DOHH2 (cell line): ENCODE measurements at regions not wholly inside any gene's neighbourhood (a gene's known extent, or its start where the extent isn't known, plus 50 kb on each side); places are given as distances from the start of the nearest gene placed in this dataset.
"Not testable (repeated sequence)": the region's sequence is repeated elsewhere in the genome, so short reads cannot be mapped to it uniquely, and the experiment has no call there.

Experiments used
- H3F3A ChIP-seq: fragments of 200-600 bp; sonication (generic), shearing (Covaris generic); 2 replicates; pipeline ENCODE4 v1.6.0; 2016; ENCODE audit warnings: antibody characterized with exemption, mild to moderate bottlenecking; ENCODE audit not compliant: control insufficient read depth, insufficient read depth
- H3K27ac ChIP-seq: fragments of 200-600 bp; sonication (generic); 2 replicates; pipeline ENCODE4 v1.5.1; 2014; ENCODE audit warnings: low read depth, mild to moderate bottlenecking, low read length, moderate library complexity
- H3K27me3 ChIP-seq: fragments of 200-600 bp; sonication (generic); 2 replicates; pipeline ENCODE4 v1.6.1; 2014; ENCODE audit warnings: mild to moderate bottlenecking, low read length, mixed read lengths; ENCODE audit not compliant: control insufficient read depth
- H3K36me3 ChIP-seq: fragments of 200-600 bp; sonication (generic); 2 replicates; pipeline ENCODE4 v1.6.1; 2014; ENCODE audit warnings: mild to moderate bottlenecking, low read length, moderate library complexity, mixed read lengths; ENCODE audit not compliant: control insufficient read depth
- H3K4me1 ChIP-seq: fragments of 200-600 bp; sonication (generic); 2 replicates; pipeline ENCODE4 v1.6.1; 2014; ENCODE audit warnings: mild to moderate bottlenecking, low read length, mixed read lengths; ENCODE audit not compliant: control insufficient read depth
- H3K4me2 ChIP-seq: fragments of 200-600 bp; sonication (generic); 2 replicates; pipeline ENCODE4 v1.6.0; 2014; ENCODE audit warnings: mild to moderate bottlenecking, low read length, moderate library complexity
- H3K4me3 ChIP-seq: fragments of 200-600 bp; sonication (generic); 2 replicates; pipeline ENCODE4 v1.5.1; 2014; ENCODE audit warnings: mild to moderate bottlenecking, low read length, mixed read lengths
- H3K79me2 ChIP-seq: fragments of 200-600 bp; sonication (generic); 2 replicates; pipeline ENCODE4 v1.6.1; 2014; ENCODE audit warnings: mild to moderate bottlenecking, low read length, mixed read lengths; ENCODE audit not compliant: control insufficient read depth
- H3K9me2 ChIP-seq: fragments of 200-600 bp; sonication (generic); replicated peaks from 2 replicates; pipeline ENCODE4 v1.6.1; 2014; ENCODE audit warnings: mild to moderate bottlenecking, low read length, mixed read lengths; ENCODE audit not compliant: control insufficient read depth
- H3K9me3 ChIP-seq: fragments of 200-600 bp; sonication (generic); 2 replicates; pipeline ENCODE4 v1.6.1; 2014; ENCODE audit warnings: antibody characterized with exemption, low read length, mixed read lengths; ENCODE audit not compliant: control insufficient read depth, insufficient read depth
- H4K20me1 ChIP-seq: fragments of 200-600 bp; sonication (generic); 2 replicates; pipeline ENCODE4 v1.6.0; 2014; ENCODE audit warnings: low read depth, mild to moderate bottlenecking, antibody characterized with exemption, low read length, moderate library complexity; ENCODE audit not compliant: control insufficient read depth, insufficient read depth
- CTCF ChIP-seq: fragments of 200-600 bp; sonication (generic); IDR thresholded peaks from one replicate; pipeline ENCODE4 v1.5.1; 2014; ENCODE audit warnings: antibody characterized with exemption, mild to moderate bottlenecking, low read depth, low read length; ENCODE audit not compliant: poor library complexity, severe bottlenecking
- EZH2phosphoT487 ChIP-seq: fragments of 200-600 bp; sonication (generic); IDR thresholded peaks from 2 replicates; pipeline ENCODE4 v1.6.1; 2017; ENCODE audit warnings: borderline replicate concordance, mild to moderate bottlenecking, antibody characterized with exemption, low read length, moderate library complexity, mixed read lengths

DNA sequence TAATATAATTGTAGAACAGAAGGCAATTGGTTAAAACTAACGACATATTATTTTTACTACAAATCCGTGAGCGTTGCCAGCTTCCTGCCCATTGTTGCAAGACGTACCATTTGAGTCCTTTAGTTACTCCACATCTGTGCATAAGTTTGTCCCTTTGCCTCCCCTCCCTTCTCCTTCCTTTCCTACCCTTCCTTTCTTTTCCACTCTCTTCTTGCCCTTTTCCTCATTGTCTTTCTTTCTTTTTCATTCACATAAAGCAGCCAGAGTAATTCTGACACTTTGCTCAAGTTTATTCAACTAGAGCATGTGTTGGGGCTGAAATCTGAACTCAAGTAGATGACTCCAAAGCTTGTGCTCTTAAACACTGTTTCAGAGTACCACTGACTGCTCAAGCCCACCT, 239.1 kb downstream of the FOXG1 start:
- no peaks in the 10 kb centered on the region for H3K9me3 ChIP-seq
- no peak overlapping the region for H3K27ac ChIP-seq
- H3F3A ChIP-seq: no peaks in the 10 kb centered on the region
- no peaks in the 10 kb centered on the region for H3K27me3 ChIP-seq
- no peak overlapping the region for H3K4me3 ChIP-seq
- no peaks in the 10 kb centered on the region for H3K79me2 ChIP-seq
- TF ChIP-seq EZH2phosphoT487 (no peak), CTCF (no peak)
- no peaks in the 10 kb centered on the region for H3K4me1 ChIP-seq
- H3K9me2 ChIP-seq: no peaks in the 10 kb centered on the region
- H3K36me3 ChIP-seq: no peaks in the 10 kb centered on the region
- H3K4me2 ChIP-seq: no peak overlapping the region
- no peaks in the 10 kb centered on the region for H4K20me1 ChIP-seq

GRCh38 chr14:29007990-29008389, 241.4 kb downstream of the FOXG1 start:
- no peak for TF ChIP-seq CTCF
- TF ChIP-seq EZH2phosphoT487: no peak
- no peaks in the 10 kb centered on the region for H4K20me1 ChIP-seq
- H3K4me3 ChIP-seq: no peak overlapping the region
- H3K27ac ChIP-seq: no peak overlapping the region
- no peaks in the 10 kb centered on the region for H3K9me3 ChIP-seq
- no peak overlapping the region for H3K4me2 ChIP-seq
- H3K4me1 ChIP-seq: no peaks in the 10 kb centered on the region
- no peaks in the 10 kb centered on the region for H3K27me3 ChIP-seq
- no peaks in the 10 kb centered on the region for H3K9me2 ChIP-seq
- H3K36me3 ChIP-seq: no peaks in the 10 kb centered on the region
- no peaks in the 10 kb centered on the region for H3K79me2 ChIP-seq
- H3F3A ChIP-seq: no peaks in the 10 kb centered on the region

- Histone ChIP-seq H3K9me2 (no peaks in the 10 kb centered on the region), H3K4me1 (no peaks in the 10 kb centered on the region), H3K36me3 (no peaks in the 10 kb centered on the region), H3K9me3 (no peaks in the 10 kb centered on the region), H3K79me2 (no peaks in the 10 kb centered on the region), H4K20me1 (no peaks in the 10 kb centered on the region), H3K27me3 (no peaks in the 10 kb centered on the region), H3K4me3 (no peak overlapping the region), H3F3A (no peaks in the 10 kb centered on the region), H3K27ac (no peak overlapping the region), H3K4me2 (no peak overlapping the region)
- no peak for TF ChIP-seq EZH2phosphoT487
- peak; percentile 88 for TF ChIP-seq CTCF
Observed at GRCh38 chr14:29016050-29016900, 249.7 kb downstream of the FOXG1 start.

DNA sequence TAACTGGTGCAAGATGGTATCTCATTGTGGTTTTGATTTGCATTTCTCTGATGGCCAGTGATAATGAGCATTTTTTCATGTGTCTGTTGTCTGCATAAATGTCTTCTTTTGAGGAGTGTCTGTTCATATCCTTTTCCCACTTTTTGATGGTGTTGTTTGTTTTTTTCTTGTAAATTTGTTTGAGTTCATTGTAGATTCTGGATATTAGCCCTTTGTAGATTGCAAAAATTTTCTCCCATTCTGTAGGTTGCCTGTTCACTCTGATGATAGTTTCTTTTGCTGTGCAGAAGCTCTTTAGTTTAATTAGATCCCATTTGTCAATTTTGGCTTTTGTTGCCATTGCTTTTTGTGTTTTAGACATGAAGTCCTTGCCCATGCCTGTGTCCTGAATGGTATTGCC, 256.9 kb downstream of the FOXG1 start:
- not testable (repeated sequence) for H3K4me2 ChIP-seq, H4K20me1 ChIP-seq, H3F3A ChIP-seq, H3K4me3 ChIP-seq, H3K27ac ChIP-seq, H3K4me1 ChIP-seq, H3K9me3 ChIP-seq, H3K79me2 ChIP-seq, H3K9me2 ChIP-seq, H3K27me3 ChIP-seq, H3K36me3 ChIP-seq

DNA sequence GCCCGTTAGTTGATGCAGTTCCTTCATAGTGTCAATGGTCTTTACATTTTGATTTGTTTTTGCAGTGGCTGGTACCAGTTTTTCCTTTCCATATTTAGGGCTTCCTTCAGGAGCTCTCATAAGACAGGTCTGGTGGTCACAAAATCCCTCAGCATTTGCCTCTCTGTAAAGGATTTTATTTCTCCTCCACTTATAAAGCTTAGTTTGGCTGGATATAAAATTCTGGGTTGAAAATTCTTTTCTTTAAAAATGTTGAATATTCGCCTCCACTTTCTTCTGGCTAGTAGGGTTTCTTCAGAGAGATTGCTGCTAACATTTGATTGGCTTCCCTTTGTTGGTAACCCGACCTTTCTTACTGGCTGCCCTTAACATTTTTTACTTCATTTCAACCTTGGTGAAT, 260.9 kb downstream of the FOXG1 start:
- not testable (repeated sequence) for H3K4me2 ChIP-seq, H3K79me2 ChIP-seq, H3K36me3 ChIP-seq, H3F3A ChIP-seq, H3K9me2 ChIP-seq, H3K9me3 ChIP-seq, H3K4me1 ChIP-seq, H3K27me3 ChIP-seq, H4K20me1 ChIP-seq, H3K27ac ChIP-seq, H3K4me3 ChIP-seq
